Ecto neural progenitor cell (in vitro differentiated cells): ENCODE measurements at regions not wholly inside any gene's neighbourhood (a gene's known extent, or its start where the extent isn't known, plus 50 kb on each side); places are given as distances from the start of the nearest gene placed in this dataset.
"Not testable (repeated sequence)": the region's sequence is repeated elsewhere in the genome, so short reads cannot be mapped to it uniquely, and the experiment has no call there.

Source experiments
- DNase-seq: peaks from one replicate; pipeline ENCODE4 v3.0.0-alpha.2; 2018; ENCODE audit warnings: low spot score

GRCh38 chr11:90288212-90288821, 65.5 kb upstream of the CHORDC1 start:
- no peak for DNase-seq

GRCh38 chr11:90286640-90287039, 63.8 kb upstream of the CHORDC1 start:
- no peak for DNase-seq

DNA sequence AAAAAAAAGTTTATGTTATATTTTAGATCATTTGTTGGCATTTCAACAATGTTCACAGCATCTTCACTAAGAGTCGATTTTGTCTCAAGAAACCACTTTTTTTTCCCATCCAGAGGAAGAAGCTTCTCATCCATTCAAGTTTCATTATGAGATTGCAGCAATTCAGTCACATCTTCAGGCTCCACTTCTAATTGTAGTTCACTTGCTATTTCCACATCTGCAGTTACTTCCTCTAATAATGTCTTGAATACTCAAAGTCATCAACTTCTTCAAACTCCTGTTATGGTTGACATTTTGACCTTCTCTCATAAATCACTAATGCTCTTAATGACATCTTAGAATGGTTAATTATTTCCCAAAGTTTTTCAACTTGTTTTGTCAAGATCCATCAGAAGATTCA, 61.3 kb upstream of the CHORDC1 start:
- no peak for DNase-seq

GRCh38 chr11:90282551-90283071, 59.8 kb upstream of the CHORDC1 start:
- DNase-seq, result not testable (repeated sequence)

DNA sequence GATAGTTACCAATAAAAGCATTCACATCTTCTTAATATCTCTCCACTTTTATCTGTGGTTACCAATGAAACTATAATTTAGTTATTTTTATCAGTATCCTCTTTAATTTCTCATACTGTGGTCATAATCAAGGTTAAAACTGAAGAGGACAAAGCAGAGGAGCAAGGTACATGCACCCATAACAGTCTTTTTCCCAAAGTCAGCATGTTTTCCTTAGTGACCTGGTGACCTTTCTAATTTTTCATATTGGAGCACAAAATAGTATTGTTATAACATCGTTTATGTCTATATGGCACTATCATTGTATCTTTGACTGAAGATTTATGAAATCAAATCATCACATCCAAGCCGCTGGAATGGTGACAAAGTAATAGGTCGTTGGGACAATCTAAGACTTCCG, 51.5 kb upstream of the CHORDC1 start:
- no peak for DNase-seq
